A673 (cell line): ENCODE measurements at regions not wholly inside any gene's neighbourhood (a gene's known extent, or its start where the extent isn't known, plus 50 kb on each side); places are given as distances from the start of the nearest gene placed in this dataset.

ENCODE experiments used
- EZH2 ChIP-seq: fragments of 200-600 bp; sonication (generic); IDR thresholded peaks from 2 replicates; pipeline ENCODE4 v1.6.1; 2017; ENCODE audit warnings: borderline replicate concordance, low read depth, mild to moderate bottlenecking, mixed read lengths, antibody characterized with exemption, low read length; ENCODE audit not compliant: poor library complexity, severe bottlenecking
- TF ChIP-seq, protein P1 (sequence below): fragments of 300-800, 200-600 bp; sonication (generic); conservative IDR thresholded peaks from 2 replicates; pipeline ENCODE4 v1.5.1; 2017; ENCODE audit warnings: low read depth, mild to moderate bottlenecking, antibody characterized with exemption, low read length, moderate library complexity, mixed read lengths

DNA sequence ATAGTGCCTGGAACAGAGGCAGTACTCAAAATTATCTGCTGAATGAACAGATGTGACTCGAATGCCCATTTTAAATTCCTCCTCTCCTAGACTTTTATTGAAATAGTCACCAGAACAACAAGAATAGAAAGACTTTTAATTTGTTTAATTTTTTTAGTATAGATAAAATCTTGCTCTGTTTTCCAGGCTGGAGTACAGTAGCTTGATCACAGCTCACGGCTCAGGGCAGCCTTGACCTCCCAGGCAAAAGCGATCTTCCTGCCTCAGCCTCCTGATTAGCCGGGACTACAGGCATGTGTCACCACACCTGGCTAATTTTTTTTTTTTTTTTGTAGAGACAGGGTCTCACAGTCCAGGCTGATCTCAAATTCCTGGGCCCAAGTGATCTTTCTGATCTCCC, 120.9 kb upstream of the FREM2 start:
- TF ChIP-seq, protein P1, sequence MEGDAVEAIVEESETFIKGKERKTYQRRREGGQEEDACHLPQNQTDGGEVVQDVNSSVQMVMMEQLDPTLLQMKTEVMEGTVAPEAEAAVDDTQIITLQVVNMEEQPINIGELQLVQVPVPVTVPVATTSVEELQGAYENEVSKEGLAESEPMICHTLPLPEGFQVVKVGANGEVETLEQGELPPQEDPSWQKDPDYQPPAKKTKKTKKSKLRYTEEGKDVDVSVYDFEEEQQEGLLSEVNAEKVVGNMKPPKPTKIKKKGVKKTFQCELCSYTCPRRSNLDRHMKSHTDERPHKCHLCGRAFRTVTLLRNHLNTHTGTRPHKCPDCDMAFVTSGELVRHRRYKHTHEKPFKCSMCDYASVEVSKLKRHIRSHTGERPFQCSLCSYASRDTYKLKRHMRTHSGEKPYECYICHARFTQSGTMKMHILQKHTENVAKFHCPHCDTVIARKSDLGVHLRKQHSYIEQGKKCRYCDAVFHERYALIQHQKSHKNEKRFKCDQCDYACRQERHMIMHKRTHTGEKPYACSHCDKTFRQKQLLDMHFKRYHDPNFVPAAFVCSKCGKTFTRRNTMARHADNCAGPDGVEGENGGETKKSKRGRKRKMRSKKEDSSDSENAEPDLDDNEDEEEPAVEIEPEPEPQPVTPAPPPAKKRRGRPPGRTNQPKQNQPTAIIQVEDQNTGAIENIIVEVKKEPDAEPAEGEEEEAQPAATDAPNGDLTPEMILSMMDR = no peak
- no peak for TF ChIP-seq EZH2
